ENCODE measurements at regions not wholly inside any gene's neighbourhood (a gene's known extent, or its start where the extent isn't known, plus 50 kb on each side); places are given as distances from the start of the nearest gene placed in this dataset.

GRCh38 chr13:85191996-85192718, 607.1 kb downstream of the SLITRK6 start:
- no peaks in the 10 kb centered on the region for H3K27me3 ChIP-seq (ENCODE audit: insufficient read depth, low read length)
- H4K20me1 ChIP-seq (ENCODE audit: insufficient read depth, low read length), result no peaks in the 10 kb centered on the region
- H3K9ac ChIP-seq (ENCODE audit: low read length), result no peak overlapping the region
- TF ChIP-seq EZH2 (IDR thresholded peaks at IDR 0.05; ENCODE audit: borderline replicate concordance, low read length), result no peak
- no peak for TF ChIP-seq CTCF (IDR thresholded peaks at IDR 0.05; ENCODE audit: low read length)
- no peaks in the 10 kb centered on the region for H3F3A ChIP-seq (ENCODE audit: insufficient read depth, low read length)
- no peaks in the 10 kb centered on the region for H3K79me2 ChIP-seq (ENCODE audit: insufficient read depth, low read length)
- H3K9me2 ChIP-seq (ENCODE audit: low read depth, low read length), result no peaks in the 10 kb centered on the region
- no peak overlapping the region for H2AFZ ChIP-seq (ENCODE audit: low read length)
- H3K9me3 ChIP-seq (ENCODE audit: low read length), result no peaks in the 10 kb centered on the region
- H3K27ac ChIP-seq (ENCODE audit: low read depth, low read length, poor library complexity, severe bottlenecking), result no peak overlapping the region
- H3K4me1 ChIP-seq (ENCODE audit: insufficient read depth, low read length, severe bottlenecking), result no peaks in the 10 kb centered on the region
- no peaks in the 10 kb centered on the region for H3K36me3 ChIP-seq (ENCODE audit: insufficient read depth, low read length)
- H3K4me3 ChIP-seq (ENCODE audit: low read depth, low read length, poor library complexity, severe bottlenecking), result no peak overlapping the region
- no peak overlapping the region for H3K4me2 ChIP-seq (ENCODE audit: low read length)

- Histone ChIP-seq H3K36me3 (ENCODE audit: insufficient read depth, low read length) (no peaks in the 10 kb centered on the region), H3K79me2 (ENCODE audit: insufficient read depth, low read length) (no peaks in the 10 kb centered on the region), H3K4me3 (ENCODE audit: low read depth, low read length, poor library complexity, severe bottlenecking) (no peak overlapping the region), H3K27ac (ENCODE audit: low read depth, low read length, poor library complexity, severe bottlenecking) (no peak overlapping the region), H3K9ac (ENCODE audit: low read length) (no peak overlapping the region), H2AFZ (ENCODE audit: low read length) (no peak overlapping the region), H3K9me2 (ENCODE audit: low read depth, low read length) (no peaks in the 10 kb centered on the region), H4K20me1 (ENCODE audit: insufficient read depth, low read length) (no peaks in the 10 kb centered on the region), H3K9me3 (ENCODE audit: low read length) (no peaks in the 10 kb centered on the region), H3K27me3 (ENCODE audit: insufficient read depth, low read length) (no peaks in the 10 kb centered on the region), H3F3A (ENCODE audit: insufficient read depth, low read length) (no peaks in the 10 kb centered on the region), H3K4me1 (ENCODE audit: insufficient read depth, low read length, severe bottlenecking) (no peaks in the 10 kb centered on the region), H3K4me2 (ENCODE audit: low read length) (no peak overlapping the region)
- TF ChIP-seq EZH2 (IDR thresholded peaks at IDR 0.05; ENCODE audit: borderline replicate concordance, low read length) (no peak), CTCF (IDR thresholded peaks at IDR 0.05; ENCODE audit: low read length) (no peak)
Observed at GRCh38 chr13:85186356-85187045, 612.7 kb downstream of the SLITRK6 start.

GRCh38 chr13:85174291-85174690, 624.9 kb downstream of the SLITRK6 start:
- TF ChIP-seq EZH2 (IDR thresholded peaks at IDR 0.05; ENCODE audit: borderline replicate concordance, low read length), result no peak

More at GRCh38 chr13:85174291-85174690, 624.9 kb downstream of the SLITRK6 start:
- H3K27ac ChIP-seq (ENCODE audit: low read depth, low read length, poor library complexity, severe bottlenecking), result no peak overlapping the region
- H3K27me3 ChIP-seq (ENCODE audit: insufficient read depth, low read length), result no peaks in the 10 kb centered on the region
- no peaks in the 10 kb centered on the region for H3K9me3 ChIP-seq (ENCODE audit: low read length)
- no peak overlapping the region for H2AFZ ChIP-seq (ENCODE audit: low read length)
- no peaks in the 10 kb centered on the region for H3K79me2 ChIP-seq (ENCODE audit: insufficient read depth, low read length)
- no peaks in the 10 kb centered on the region for H3K9me2 ChIP-seq (ENCODE audit: low read depth, low read length)
- H3K4me1 ChIP-seq (ENCODE audit: insufficient read depth, low read length, severe bottlenecking), result no peaks in the 10 kb centered on the region
- no peak overlapping the region for H3K9ac ChIP-seq (ENCODE audit: low read length)
- no peaks in the 10 kb centered on the region for H3K36me3 ChIP-seq (ENCODE audit: insufficient read depth, low read length)
- no peaks in the 10 kb centered on the region for H3F3A ChIP-seq (ENCODE audit: insufficient read depth, low read length)
- no peak overlapping the region for H3K4me3 ChIP-seq (ENCODE audit: low read depth, low read length, poor library complexity, severe bottlenecking)
- H3K4me2 ChIP-seq (ENCODE audit: low read length), result no peak overlapping the region
- H4K20me1 ChIP-seq (ENCODE audit: insufficient read depth, low read length), result no peaks in the 10 kb centered on the region
